HK-2 (cell line): ENCODE measurements at regions not wholly inside any gene's neighbourhood (a gene's known extent, or its start where the extent isn't known, plus 50 kb on each side); places are given as distances from the start of the nearest gene placed in this dataset.
"Not testable (repeated sequence)": the region's sequence is repeated elsewhere in the genome, so short reads cannot be mapped to it uniquely, and the experiment has no call there.

Experiments
- DNase-seq: peaks from one replicate; pipeline ENCODE4 v3.0.0-alpha.2; 2018; ENCODE audit not compliant: unreplicated experiment

- no peak for DNase-seq
These were observed 61.4 kb downstream of the NXNL2 start for GRCh38 chr9:88596376-88596775.

GRCh38 chr9:88604836-88605511 lies 70.0 kb downstream of the NXNL2 start:
- DNase-seq, result no peak

- DNase-seq, result no peak
These were observed 70.8 kb downstream of the NXNL2 start for GRCh38 chr9:88605512-88606362.

GRCh38 chr9:88614359-88614758 lies 79.4 kb downstream of the NXNL2 start:
- no peak for DNase-seq

GRCh38 chr9:88623698-88624097 lies 88.7 kb downstream of the NXNL2 start:
- no peak for DNase-seq

GRCh38 chr9:88628114-88628513 lies 93.1 kb downstream of the NXNL2 start:
- no peak for DNase-seq

- no peak for DNase-seq
These were observed 93.8 kb downstream of the NXNL2 start for GRCh38 chr9:88628811-88629210.

- not testable (repeated sequence) for DNase-seq
These were observed 95.6 kb downstream of the NXNL2 start for GRCh38 chr9:88630574-88630973.

GRCh38 chr9:88635151-88635550 lies 100.2 kb downstream of the NXNL2 start:
- no peak for DNase-seq

- no peak for DNase-seq
These were observed 106.7 kb downstream of the NXNL2 start for GRCh38 chr9:88641456-88642240.

- no peak for DNase-seq
These were observed 107.4 kb downstream of the NXNL2 start for GRCh38 chr9:88642336-88642735.

GRCh38 chr9:88643931-88644330 lies 109.0 kb downstream of the NXNL2 start:
- DNase-seq, result no peak

GRCh38 chr9:88645172-88645878 lies 110.3 kb downstream of the NXNL2 start:
- no peak for DNase-seq

- DNase-seq, result no peak
These were observed 110.9 kb downstream of the NXNL2 start for GRCh38 chr9:88645879-88646199.

GRCh38 chr9:88646539-88647300 lies 111.7 kb downstream of the NXNL2 start:
- no peak for DNase-seq

- DNase-seq, result peak; percentile 71
These were observed 117.0 kb downstream of the NXNL2 start for GRCh38 chr9:88651682-88652633.

- DNase-seq, result no peak
These were observed 117.9 kb downstream of the NXNL2 start for GRCh38 chr9:88652876-88653275.

GRCh38 chr9:88653406-88653805 lies 118.4 kb downstream of the NXNL2 start:
- no peak for DNase-seq

- DNase-seq, result no peak
These were observed 118.9 kb downstream of the NXNL2 start for GRCh38 chr9:88653911-88654310.

- DNase-seq, result no peak
These were observed 122.9 kb downstream of the NXNL2 start for GRCh38 chr9:88657893-88658292.
